GM18951 (cell line): ENCODE measurements at regions not wholly inside any gene's neighbourhood (a gene's known extent, or its start where the extent isn't known, plus 50 kb on each side); places are given as distances from the start of the nearest gene placed in this dataset.

Source experiments
- POLR2A ChIP-seq: IDR thresholded peaks from 4 replicates; pipeline ENCODE4 v1.6.1; 2011; ENCODE audit warnings: mild to moderate bottlenecking; ENCODE audit not compliant: insufficient read length, insufficient read depth; ENCODE audit errors: extremely low read depth
- in situ Hi-C: fragments of 300-500 bp; cut with MboI; formaldehyde crosslinking; loops from one replicate; pipeline ENCODE4 v1.12.0; 2022; ENCODE audit warnings: low sequenced_read_pairs, mixed read lengths, inconsistent platforms; ENCODE audit not compliant: unreplicated experiment

GRCh38 chr3:115236496-115236895 lies 89.4 kb upstream of the ZBTB20 start:
- no peak for TF ChIP-seq POLR2A

GRCh38 chr3:115239717-115240116 lies 92.6 kb upstream of the ZBTB20 start:
- in situ Hi-C loops = no loop called here
- no peak for TF ChIP-seq POLR2A

More at GRCh38 chr3:115236496-115236895, 89.4 kb upstream of the ZBTB20 start:
- in situ Hi-C loops = no loop called here

GRCh38 chr3:115244350-115244749 lies 97.3 kb upstream of the ZBTB20 start:
- in situ Hi-C loops = no loop called here
- TF ChIP-seq POLR2A = no peak

GRCh38 chr3:115245438-115245837 lies 98.3 kb upstream of the ZBTB20 start:
- TF ChIP-seq POLR2A = no peak
- in situ Hi-C loops = no loop called here

- in situ Hi-C loops = no loop called here
- TF ChIP-seq POLR2A = no peak
Measured at GRCh38 chr3:115245899-115246298, 98.8 kb upstream of the ZBTB20 start.

- in situ Hi-C loops = no loop called here
- no peak for TF ChIP-seq POLR2A
Measured at GRCh38 chr3:115246461-115247020, 99.5 kb upstream of the ZBTB20 start.

- TF ChIP-seq POLR2A = no peak
- in situ Hi-C loops = no loop called here
Measured at GRCh38 chr3:115248274-115248673, 101.2 kb upstream of the ZBTB20 start.

- in situ Hi-C loops = no loop called here
- TF ChIP-seq POLR2A = no peak
Measured at GRCh38 chr3:115251509-115251908, 104.4 kb upstream of the ZBTB20 start.

- TF ChIP-seq POLR2A = no peak
- in situ Hi-C loops = no loop called here
Measured at GRCh38 chr3:115252679-115253078, 105.6 kb upstream of the ZBTB20 start.

GRCh38 chr3:115254492-115255196 lies 107.6 kb upstream of the ZBTB20 start:
- in situ Hi-C loops = no loop called here

GRCh38 chr3:115255197-115255585 lies 108.1 kb upstream of the ZBTB20 start:
- in situ Hi-C loops = no loop called here
- no peak for TF ChIP-seq POLR2A

More at GRCh38 chr3:115254492-115255196, 107.6 kb upstream of the ZBTB20 start:
- no peak for TF ChIP-seq POLR2A

- no peak for TF ChIP-seq POLR2A
- in situ Hi-C loops = no loop called here
Measured at GRCh38 chr3:115270849-115271248, 123.8 kb upstream of the ZBTB20 start.

- no peak for TF ChIP-seq POLR2A
- in situ Hi-C loops = no loop called here
Measured at GRCh38 chr3:115272036-115272824, 125.1 kb upstream of the ZBTB20 start.

GRCh38 chr3:115275896-115276295 lies 128.8 kb upstream of the ZBTB20 start:
- TF ChIP-seq POLR2A = no peak
- in situ Hi-C loops = no loop called here
